ENCODE measurements at regions not wholly inside any gene's neighbourhood (a gene's known extent, or its start where the extent isn't known, plus 50 kb on each side); places are given as distances from the start of the nearest gene placed in this dataset.

- no peak for TF ChIP-seq POLR2A (IDR thresholded peaks at IDR 0.05; ENCODE audit: low read length)
- TF ChIP-seq GATA1 (IDR thresholded peaks at IDR 0.05; ENCODE audit: low read depth, low read length): no peak
Measured at GRCh38 chrX:136933611-136934145, 53.2 kb upstream of the RBMX start.

Measured in erythroblast (primary cell).